ENCODE measurements at regions not wholly inside any gene's neighbourhood (a gene's known extent, or its start where the extent isn't known, plus 50 kb on each side); places are given as distances from the start of the nearest gene placed in this dataset.
"Not testable (repeated sequence)": the region's sequence is repeated elsewhere in the genome, so short reads cannot be mapped to it uniquely, and the experiment has no call there.

DNA sequence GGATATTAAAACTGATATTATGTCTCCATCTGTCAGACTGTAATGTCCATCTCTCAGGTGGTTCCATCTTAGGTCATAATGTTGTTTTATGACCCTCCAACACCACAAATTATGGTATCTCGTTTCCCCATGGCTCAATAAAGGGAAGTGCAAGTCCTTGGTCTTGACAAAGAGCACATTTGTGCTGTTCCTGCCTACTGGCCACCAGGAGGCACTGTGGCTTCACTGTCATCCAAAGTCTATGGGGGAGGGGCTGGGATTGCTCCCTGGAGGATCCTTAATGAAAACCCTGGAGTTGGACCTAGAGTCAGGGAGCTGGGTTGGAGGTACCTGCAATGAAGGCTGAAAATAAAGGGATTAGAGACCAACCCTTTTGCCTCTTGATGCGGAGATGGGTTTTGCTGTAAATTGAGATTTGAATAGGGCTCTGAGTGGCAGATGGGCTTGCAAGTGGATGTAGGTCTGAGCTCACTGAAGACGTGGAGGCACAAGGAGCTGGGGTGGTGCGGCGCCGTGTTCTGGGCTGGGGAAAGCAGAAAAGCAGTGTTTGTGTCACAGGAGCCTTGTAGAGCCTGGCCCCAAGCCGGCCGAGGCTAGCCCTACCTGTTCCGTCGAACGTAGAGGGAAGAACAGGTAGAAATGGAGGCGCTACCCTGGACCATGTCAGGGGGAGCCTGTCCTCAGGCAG, 180.5 kb upstream of the PRSS58 start:
- TF ChIP-seq, protein P1, sequence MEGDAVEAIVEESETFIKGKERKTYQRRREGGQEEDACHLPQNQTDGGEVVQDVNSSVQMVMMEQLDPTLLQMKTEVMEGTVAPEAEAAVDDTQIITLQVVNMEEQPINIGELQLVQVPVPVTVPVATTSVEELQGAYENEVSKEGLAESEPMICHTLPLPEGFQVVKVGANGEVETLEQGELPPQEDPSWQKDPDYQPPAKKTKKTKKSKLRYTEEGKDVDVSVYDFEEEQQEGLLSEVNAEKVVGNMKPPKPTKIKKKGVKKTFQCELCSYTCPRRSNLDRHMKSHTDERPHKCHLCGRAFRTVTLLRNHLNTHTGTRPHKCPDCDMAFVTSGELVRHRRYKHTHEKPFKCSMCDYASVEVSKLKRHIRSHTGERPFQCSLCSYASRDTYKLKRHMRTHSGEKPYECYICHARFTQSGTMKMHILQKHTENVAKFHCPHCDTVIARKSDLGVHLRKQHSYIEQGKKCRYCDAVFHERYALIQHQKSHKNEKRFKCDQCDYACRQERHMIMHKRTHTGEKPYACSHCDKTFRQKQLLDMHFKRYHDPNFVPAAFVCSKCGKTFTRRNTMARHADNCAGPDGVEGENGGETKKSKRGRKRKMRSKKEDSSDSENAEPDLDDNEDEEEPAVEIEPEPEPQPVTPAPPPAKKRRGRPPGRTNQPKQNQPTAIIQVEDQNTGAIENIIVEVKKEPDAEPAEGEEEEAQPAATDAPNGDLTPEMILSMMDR (IDR thresholded peaks at IDR 0.05) = peak in 2 of 3 donors; percentile 36
- TF ChIP-seq POLR2A (IDR thresholded peaks at IDR 0.05) = no peak
- TF ChIP-seq POLR2AphosphoS5 (IDR thresholded peaks at IDR 0.05) = no peak
- H3K4me3 ChIP-seq = no peak overlapping the region
- H3K36me3 ChIP-seq = no peaks in the 10 kb centered on the region
- H3K9me3 ChIP-seq = no peaks in the 10 kb centered on the region
- no peak overlapping the region for H3K27ac ChIP-seq
- H3K4me1 ChIP-seq = no peaks in the 10 kb centered on the region
- DNase-seq (ENCODE audit: low spot score in 2 of 2) = no peak
- no peaks in the 10 kb centered on the region for H3K27me3 ChIP-seq
- intact Hi-C loops (cut with DNase I; ENCODE audit: low total_unique reads) = no loop called here

DNA sequence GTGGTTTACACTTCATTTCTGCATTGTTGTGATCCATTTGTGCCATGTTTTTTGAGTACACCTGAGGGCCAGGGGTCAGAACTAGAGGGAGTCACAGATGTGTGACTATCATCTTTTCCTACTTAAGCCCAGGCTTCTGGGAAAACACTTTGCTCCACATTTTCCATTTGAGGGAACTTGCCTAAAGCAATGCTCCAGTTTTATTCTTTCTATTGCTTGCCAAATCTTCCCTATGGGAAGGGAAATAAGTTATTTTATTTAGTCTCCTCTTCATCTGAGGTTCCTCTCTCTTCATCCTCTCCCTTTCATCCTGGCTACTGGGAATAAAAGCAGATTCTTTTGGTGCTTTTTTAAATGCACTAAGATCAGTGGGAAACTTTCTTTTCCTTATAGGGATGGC, 179.9 kb upstream of the PRSS58 start:
- H3K27me3 ChIP-seq = no peaks in the 10 kb centered on the region
- H3K36me3 ChIP-seq = no peaks in the 10 kb centered on the region
- intact Hi-C loops (cut with DNase I; ENCODE audit: low total_unique reads) = no loop called here
- H3K4me3 ChIP-seq = no peak overlapping the region
- H3K27ac ChIP-seq = no peak overlapping the region
- H3K4me1 ChIP-seq = no peaks in the 10 kb centered on the region
- H3K9me3 ChIP-seq = no peaks in the 10 kb centered on the region
- TF ChIP-seq POLR2AphosphoS5 (IDR thresholded peaks at IDR 0.05) = no peak
- TF ChIP-seq POLR2A (IDR thresholded peaks at IDR 0.05) = no peak
- TF ChIP-seq, protein P1 (IDR thresholded peaks at IDR 0.05) = no peak
- DNase-seq (ENCODE audit: low spot score in 2 of 2) = no peak

DNA sequence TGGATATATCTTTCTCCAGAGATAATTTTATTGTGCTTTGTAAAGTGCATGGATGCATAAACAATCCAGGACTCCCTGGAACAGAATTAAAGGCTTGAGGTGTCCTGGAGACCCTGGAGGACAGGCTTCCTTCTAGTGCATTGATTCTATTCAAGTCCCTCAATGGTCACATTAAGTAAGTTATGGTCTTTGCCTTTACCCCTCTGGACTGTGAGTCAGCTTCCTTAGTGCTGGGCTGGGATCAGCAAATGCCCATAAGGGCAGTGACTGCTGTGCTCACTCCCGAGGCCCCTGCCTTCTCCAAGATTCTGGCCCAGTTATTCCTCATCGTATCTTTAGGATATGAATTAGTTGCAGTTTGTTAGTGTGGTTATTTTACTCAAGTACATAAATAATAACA, 178.7 kb upstream of the PRSS58 start:
- no peaks in the 10 kb centered on the region for H3K4me1 ChIP-seq
- no peaks in the 10 kb centered on the region for H3K27me3 ChIP-seq
- no peaks in the 10 kb centered on the region for H3K9me3 ChIP-seq
- no peak for DNase-seq (ENCODE audit: low spot score in 2 of 2)
- no peak for TF ChIP-seq POLR2AphosphoS5 (IDR thresholded peaks at IDR 0.05)
- TF ChIP-seq POLR2A (IDR thresholded peaks at IDR 0.05) = no peak
- TF ChIP-seq, protein P1 (IDR thresholded peaks at IDR 0.05) = no peak
- no peak overlapping the region for H3K4me3 ChIP-seq
- no peak overlapping the region for H3K27ac ChIP-seq
- no peaks in the 10 kb centered on the region for H3K36me3 ChIP-seq
- intact Hi-C loops (cut with DNase I; ENCODE audit: low total_unique reads) = no loop called here

DNA sequence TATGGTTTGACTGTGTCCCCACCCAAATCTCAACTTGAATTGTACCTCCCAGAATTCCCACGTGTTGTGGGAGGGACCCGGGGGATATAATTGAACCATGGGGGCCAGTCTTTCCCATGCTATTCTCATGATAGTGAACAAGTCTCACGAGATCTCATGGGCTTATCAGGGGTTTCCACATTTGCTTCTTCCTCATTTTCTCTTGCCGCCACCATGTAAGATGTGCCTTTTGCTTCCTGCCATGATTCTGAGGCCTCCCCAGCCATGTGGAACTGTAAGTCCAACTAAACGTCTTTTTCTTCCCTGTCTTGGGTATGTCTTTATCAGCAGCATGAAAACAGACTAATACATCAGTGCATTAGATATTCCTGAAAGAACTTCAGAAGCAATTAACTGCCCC, 177.7 kb upstream of the PRSS58 start:
- H3K27me3 ChIP-seq; H3K9me3 ChIP-seq; H3K4me3 ChIP-seq; DNase-seq (ENCODE audit: low spot score in 2 of 2); H3K27ac ChIP-seq; H3K36me3 ChIP-seq; intact Hi-C loops (cut with DNase I; ENCODE audit: low total_unique reads); H3K4me1 ChIP-seq: not testable (repeated sequence)

DNA sequence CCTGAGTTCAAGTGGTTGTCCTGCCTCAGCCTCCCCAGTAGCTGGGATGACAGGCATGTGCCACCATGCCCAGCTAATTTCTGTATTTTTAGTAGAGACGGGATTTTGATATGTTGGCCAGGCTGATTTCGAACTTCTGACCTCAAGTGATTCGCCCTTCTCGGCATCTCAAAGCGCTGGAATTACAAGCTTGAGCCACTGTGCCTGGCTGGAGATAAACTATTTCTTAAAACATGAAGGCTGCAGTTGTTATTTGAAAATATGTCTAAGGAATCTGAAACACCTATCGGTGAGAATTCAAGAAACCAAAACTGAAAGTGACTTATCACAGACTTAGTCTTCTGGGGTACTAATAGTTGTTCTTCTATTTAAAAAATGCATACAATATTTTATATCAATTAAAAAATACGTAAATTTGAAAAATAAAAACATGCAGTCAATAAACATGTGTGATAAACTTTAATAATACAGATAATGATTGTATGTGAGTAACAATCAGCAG, 176.9 kb upstream of the PRSS58 start:
- Histone ChIP-seq H3K36me3 (no peaks in the 10 kb centered on the region), H3K27me3 (no peaks in the 10 kb centered on the region), H3K4me3 (no peak overlapping the region), H3K9me3 (no peaks in the 10 kb centered on the region), H3K27ac (no peak overlapping the region), H3K4me1 (no peaks in the 10 kb centered on the region)
- intact Hi-C loops (cut with DNase I; ENCODE audit: low total_unique reads) = no loop called here
- no peak for TF ChIP-seq POLR2AphosphoS5 (IDR thresholded peaks at IDR 0.05)
- no peak for TF ChIP-seq POLR2A (IDR thresholded peaks at IDR 0.05)
- TF ChIP-seq, protein P1 (IDR thresholded peaks at IDR 0.05) = no peak
- no peak for DNase-seq (ENCODE audit: low spot score in 2 of 2)

DNA sequence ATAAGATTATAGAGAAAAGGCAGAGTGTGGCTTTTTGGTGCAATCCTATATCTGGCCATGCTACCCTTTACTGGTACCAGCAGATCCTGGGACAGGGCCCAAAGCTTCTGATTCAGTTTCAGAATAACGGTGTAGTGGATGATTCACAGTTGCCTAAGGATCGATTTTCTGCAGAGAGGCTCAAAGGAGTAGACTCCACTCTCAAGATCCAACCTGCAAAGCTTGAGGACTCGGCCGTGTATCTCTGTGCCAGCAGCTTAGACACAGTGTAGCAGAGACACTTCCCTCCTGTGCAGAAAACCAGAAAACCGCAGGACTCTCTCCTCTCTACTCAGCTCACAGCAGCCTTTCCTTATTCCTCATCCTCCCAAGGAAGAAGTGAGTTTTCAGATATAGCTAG, 176.3 kb upstream of the PRSS58 start:
- H3K4me1 ChIP-seq; H3K27ac ChIP-seq; H3K9me3 ChIP-seq; intact Hi-C loops (cut with DNase I; ENCODE audit: low total_unique reads); H3K36me3 ChIP-seq; H3K27me3 ChIP-seq; DNase-seq (ENCODE audit: low spot score in 2 of 2); H3K4me3 ChIP-seq: not testable (repeated sequence)

Measured in breast epithelium (tissue), 4 donors.